NCI-H146 (cell line): ENCODE measurements at regions not wholly inside any gene's neighbourhood (a gene's known extent, or its start where the extent isn't known, plus 50 kb on each side); places are given as distances from the start of the nearest gene placed in this dataset.
A peak's percentile ranks its signal among the peaks of the same experiment; 100 is the strongest.
"Not testable (repeated sequence)": the region's sequence is repeated elsewhere in the genome, so short reads cannot be mapped to it uniquely, and the experiment has no call there.

ENCODE experiments used
- DNase-seq: peaks from one replicate; lab custom pipeline; 2025; lab: John Stamatoyannopoulos, UW

DNA sequence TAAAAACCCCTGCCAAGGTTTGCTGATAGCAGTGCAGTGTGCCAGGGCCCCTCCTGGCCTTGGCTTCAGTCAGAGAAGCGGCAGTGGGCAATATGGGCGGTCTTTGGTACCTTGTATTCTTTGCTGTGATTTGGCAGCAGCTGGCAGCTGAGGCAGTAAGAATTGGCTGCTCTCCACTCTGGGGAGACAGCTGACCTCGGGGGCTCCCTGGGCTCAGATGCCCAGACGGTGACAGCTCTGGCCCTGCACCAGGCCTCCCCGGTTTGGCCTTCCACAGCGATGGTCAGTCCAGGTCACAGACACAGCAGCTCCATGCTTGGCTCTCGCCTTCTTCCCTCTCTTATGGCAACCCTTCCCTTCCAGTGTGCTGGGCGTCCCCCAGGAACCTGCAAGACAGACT is 330.9 kb downstream of the BCOR start:
- no peak for DNase-seq

DNA sequence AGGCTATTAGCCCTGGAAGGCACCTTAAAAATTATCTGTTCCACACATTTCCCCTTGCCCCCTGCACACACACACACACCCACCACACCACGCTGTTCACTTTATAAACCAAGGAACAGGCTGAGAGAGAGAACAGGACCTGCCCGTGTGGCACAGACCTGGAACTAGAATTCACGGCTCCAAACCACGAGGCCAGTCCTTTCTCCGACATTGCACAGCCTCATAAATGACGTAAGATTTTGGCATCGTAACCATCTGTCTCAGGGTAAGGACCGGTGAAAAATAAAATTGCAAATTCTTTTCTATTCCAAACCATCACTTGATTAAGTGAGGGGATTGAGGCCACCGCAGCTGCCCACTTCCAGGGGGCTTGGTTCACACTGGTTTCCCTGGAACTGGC is 330.3 kb downstream of the BCOR start:
- no peak for DNase-seq

DNA sequence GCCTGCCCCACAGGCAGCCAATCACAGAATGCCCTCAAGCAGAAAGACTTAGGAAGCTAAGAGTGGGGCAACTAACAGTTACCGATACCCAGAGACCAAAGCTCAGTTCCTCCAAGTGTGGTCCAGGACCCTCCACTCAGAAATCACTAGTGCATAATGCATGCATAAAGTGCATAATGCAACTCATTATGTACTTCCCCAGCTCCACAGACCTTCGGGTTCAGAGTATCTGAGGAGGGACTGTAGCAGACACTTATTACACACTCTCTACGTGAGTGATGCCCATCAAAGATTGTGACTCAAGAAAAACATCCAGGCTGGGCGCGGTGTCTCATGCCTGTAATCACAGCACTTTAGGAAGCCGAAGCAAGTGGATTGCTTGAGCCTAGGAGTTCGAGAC is 328.0 kb downstream of the BCOR start:
- DNase-seq = no peak

DNA sequence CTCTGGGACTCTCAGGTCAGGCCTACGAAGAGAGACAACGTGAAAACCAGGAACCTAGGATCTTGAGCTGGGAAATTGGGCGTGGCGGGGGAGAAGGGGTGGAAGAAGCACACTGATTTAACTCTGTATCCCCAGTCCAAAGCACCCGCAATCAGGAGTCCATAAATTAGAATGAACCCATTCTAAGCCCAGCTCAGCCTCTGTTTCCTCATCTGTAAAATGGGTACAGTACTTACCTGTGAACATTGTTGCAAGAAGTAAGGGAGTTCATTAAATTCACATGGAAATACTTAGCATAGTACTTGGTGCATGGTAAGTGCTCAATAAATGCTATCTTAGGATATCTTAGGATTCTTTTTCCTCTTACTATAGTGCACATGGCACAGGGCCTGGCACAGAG is 326.7 kb downstream of the BCOR start:
- DNase-seq = no peak

DNA sequence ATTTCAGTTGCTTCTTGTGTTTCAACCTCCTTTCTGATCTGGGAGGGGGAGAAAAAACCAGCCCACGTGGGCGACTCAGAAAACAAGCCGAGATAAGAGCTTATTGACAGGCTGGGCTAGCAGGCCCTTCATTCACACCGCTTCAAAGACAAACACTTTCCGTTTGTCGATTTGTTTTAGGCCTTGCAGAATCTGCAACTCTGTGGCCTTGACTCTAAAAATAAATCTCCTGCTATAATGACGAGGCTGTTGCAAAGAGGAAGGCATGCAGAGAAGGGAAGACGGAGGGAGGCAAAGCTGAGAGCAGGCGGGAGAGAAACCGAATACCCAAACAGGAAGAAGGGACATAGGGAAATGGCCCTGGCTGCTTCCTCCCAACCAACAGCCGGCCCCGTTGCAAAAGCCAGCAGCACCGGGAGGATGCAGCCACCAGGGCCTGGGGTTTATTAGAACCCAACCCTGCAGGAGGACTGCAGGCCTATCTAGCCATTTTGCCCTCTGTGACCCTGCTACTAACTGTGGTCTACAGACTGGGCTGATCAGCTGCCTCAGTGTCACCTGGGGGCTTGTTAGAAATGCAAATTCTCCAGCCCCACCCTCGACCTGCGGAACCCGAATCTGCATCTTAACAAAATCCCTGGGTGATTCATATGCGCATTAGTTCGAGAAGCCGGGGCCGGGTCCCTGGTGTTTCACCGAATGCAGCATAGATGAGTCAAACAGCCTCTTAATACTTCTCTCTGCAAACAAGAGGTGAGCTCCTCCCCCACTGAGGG is 325.5 kb downstream of the BCOR start:
- peak; percentile 59 for DNase-seq

DNA sequence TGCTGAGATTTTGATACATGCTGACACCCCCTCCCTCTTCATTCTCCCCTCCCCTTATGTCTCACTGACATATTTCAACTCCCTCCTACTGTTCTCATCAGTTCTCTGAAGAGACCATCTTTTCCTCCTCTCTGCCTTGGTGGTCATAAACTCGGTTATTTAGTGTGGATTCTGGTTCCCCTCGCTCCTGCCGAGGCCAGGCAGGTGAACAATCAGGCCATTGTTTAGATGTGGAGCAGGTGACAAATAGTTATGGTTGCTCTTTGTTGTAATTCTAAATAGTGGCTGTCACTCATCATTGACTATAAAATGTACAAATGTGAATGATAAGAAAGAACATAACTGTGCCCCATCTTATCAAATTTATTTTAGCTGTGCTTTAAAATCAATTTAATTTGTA is 324.6 kb downstream of the BCOR start:
- peak; percentile 59 for DNase-seq

DNA sequence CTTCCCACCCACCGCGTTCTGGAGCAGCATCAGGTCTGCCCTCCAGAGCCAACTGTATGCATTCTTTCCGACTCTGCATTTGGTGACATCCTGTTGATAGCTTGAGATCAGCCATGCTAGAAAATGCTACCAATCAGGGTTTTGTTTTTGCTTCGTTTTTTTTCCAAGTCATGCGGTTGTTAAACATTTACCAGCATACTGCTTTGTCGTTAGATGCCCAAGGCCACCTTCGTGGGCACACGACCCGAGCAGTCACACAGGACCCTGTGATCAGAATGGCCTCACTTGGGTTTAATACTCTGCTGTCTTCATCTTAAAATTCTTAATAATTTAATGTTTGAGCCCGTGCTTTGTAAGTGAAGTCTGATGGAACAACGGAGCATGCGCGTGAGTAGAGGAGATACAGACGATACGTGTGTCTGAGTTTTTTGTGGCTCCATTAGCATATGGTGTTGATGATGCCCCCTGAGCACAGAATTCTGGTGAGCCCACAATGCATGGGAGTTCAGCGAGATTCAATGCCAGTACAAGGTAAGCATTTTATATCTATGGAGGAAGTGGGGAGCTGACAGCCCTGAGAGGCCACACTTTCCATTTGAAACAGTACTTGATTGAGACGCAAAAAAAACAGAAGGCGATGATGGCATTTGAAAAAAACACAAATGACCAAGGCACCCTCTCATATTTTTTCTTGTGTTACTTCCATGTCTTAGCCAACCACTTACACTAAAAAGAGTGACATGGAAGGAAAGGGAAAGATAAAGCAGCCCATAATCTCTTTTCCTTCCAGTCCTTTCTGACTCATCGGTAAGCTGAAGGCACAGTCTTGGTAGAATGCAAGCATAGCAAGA is 323.6 kb downstream of the BCOR start:
- DNase-seq = no peak

- DNase-seq = no peak
Measured at GRCh38 chrX:39774774-39775328, 322.9 kb downstream of the BCOR start.

DNA sequence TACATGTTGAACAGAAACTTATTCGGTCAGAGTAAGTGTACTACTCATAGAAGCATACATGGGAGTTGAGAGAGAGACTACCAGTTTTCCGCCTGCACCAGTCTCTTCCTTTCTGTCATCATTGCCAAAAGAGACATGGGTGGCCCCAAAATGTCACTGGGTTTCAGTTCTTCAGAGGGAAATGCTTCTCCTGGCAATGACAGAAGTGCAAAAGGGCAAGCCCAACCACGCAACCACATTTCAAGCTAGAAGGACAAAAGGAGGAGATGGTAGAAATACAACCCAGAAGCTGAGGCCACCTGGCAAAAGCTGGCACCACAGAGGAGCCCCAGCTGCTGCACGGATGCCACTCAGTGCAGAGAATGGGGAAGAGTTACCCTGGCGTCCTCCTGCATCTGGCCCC is 320.1 kb downstream of the BCOR start:
- no peak for DNase-seq

GRCh38 chrX:39779952-39780783 is 317.6 kb downstream of the BCOR start:
- no peak for DNase-seq

DNA sequence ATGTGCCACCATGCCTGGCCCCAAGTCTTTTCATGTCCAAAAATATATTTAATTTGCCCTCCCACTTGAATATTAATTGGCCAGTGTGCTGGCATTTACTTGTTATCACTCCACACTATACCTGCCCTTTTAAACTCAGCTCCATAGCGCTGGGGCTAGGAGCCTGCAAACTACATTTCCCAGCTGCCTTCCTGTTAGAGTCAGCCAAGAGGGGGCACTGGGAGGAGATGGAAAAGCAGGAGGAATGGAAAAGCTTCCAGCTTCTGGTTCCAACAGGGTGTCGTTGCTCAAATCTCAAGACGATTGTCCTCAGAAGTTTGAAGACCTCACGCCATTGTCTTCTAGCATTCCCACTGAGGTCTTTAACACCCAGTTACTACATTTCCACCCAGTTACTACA is 315.5 kb downstream of the BCOR start:
- DNase-seq = no peak

DNA sequence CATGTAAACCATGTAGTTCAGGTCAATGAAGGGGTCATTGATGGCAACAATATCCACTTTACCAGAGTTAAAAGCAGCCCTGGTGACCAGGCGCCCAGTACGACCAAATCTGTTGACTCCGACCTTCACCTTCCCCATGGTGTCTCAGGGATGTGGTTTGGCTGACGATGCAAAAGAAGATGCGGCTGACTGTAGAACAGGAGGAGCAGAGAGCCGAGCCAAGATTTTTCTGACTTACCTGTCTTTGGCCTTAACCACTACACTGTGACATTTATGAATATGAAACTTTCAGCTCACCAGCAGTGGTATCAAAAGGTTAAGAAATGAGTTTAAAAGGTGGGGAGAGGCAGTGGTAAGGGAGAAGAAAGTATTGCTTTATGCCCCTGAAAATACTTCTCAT is 309.8 kb downstream of the BCOR start:
- no peak for DNase-seq

DNA sequence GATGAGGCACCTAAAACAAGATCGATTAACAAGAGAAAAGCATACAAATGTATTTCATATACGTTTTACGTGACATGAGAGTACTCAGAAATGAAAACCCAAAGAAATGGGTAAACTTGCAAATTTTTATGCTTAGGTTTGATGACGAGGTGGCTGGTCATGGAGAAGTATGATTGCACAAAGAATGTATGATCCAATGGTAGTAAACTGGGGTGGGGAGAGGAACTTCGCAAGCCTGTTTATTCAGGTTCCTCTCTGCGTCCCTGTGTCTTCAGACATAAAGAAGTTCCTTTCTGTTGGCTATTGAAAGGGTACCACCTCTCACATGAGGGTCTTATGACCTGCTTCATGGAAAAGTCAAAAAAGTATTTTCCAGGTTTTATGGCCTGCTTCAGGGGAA is 309.2 kb downstream of the BCOR start:
- no peak for DNase-seq

DNA sequence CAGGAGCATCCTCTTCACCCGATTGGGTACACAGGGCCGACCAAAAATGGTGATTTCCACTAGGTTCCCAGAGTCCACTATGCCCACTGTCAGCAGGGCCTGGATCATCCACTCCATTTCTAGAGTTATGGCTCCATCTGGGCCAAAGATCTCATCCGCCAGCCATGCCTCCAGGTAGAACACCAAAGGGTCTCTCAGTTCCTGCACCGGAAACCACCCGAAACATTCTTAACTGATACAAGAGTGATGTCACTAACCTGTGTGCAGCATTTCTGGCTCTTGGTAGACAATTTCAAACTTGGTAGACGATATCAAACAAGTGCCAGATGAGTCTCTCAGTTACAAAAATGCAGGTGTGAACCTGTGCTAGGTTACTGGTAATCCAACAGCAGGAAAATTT is 306.1 kb downstream of the BCOR start:
- no peak for DNase-seq

DNA sequence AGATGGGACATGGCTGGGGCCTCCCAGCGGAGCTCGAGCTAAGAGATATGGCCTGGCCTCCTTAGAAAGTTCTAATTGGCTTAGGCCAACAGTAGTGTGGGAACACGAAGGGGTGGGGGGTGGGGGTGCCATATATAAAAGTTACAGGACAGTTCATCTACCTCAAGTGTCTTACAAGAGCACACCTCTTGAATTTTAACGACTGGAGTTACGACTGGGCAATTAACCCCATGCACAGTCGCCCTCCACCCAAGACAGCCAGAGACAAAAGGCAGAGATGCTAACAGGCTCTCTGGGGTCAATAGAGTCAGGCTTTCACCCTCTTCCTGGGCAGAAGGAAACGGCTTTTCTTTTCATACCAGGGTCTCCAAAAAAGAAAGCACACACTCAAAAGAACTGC is 302.2 kb downstream of the BCOR start:
- DNase-seq = no peak

DNA sequence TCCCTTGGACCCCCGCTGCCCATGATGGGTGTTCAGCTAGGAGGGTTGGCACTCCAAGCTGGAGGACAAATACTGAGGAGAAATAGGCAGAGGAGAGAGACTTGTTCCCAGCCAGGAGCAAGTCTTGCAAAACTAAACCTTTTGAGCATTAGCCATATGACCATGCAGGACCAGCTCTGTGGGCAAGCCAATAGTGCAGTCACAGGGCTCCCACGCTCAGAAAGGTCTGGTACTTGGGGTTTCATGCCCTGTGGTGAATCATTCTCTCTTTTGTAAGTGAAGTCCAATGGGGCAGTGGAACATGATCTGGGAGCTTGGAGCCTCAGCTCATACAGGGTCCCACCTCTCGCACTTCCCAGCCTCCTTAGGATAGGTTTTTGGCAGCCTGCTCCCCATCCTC is 300.9 kb downstream of the BCOR start:
- DNase-seq = no peak

GRCh38 chrX:39798488-39798887 is 299.3 kb downstream of the BCOR start:
- not testable (repeated sequence) for DNase-seq

DNA sequence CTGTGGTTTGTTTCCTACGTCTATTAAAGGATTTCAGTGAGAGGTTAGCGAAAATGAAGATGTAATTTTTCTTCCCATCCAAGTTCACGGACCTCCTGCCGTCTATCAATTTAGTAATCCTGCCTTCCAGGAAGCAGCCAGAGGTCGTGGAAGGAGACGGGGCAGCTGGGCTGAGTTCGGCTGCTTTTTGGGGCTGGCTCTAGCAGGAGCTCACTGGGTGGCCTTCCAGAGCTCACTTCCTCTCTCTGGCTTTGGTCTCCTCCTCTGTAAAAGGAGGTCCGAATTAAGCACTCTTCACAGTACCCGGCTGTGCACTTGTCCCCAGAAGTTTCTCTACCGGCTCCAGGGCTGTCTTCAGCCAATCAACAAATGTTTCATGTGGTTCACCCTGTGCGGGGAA is 295.4 kb downstream of the BCOR start:
- DNase-seq = no peak

DNA sequence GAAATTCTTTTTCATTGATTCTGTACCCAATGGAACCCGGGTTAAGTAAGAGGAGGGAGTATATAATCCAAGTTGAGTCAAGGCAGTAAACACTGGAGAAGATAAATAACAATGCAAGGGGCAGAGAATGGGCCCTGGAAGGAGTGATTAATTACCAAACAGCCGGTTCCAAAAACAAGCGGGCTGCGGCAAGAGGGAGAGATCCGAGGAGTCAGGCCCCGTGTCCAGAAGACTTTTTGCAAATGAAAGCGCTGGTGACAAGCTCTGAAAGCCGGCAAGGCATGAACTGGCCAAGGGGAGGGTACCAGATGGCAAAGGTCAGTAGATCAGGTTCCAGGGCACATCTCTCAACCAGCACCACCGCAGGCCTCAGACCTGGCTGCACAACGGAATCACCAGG is 294.9 kb downstream of the BCOR start:
- no peak for DNase-seq

DNA sequence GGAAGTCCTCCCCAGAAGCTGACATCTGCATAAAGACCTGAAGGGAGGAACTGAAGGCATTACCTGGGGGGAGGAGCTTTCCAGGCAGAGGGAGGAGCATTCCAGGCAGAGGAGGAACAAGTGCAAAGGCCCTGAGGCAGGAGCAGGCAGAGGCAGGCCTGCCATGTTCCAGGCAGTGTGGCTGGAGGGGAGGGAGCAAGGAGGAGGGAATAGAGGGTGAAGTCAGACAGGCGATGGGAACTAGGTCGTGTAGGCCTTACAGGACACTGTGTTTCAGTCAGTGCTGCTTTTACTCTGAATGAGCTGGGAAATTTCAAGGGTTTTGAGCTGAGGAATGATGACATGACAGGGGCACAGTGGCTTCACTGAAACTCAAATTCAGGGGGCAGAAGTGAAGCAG is 292.7 kb downstream of the BCOR start:
- no peak for DNase-seq

DNA sequence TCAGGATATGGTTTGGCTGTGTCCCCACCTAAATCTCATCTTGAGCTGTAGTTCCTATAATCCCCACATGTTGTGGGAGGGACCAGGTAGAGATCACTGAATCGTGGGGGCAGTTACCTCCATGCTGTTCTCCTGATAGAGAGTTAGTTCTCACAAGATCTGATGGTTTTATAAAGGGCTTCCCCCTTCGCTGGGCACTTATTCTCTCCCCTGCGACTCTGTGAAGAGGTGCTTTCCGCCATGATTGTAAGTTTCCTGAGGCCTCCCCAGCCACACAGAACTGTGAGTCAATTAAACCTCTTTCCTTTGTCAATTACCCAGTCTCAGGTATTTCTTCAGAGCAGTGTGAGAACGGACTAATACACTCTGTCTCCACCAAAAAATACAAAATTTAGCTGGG is 291.9 kb downstream of the BCOR start:
- no peak for DNase-seq

DNA sequence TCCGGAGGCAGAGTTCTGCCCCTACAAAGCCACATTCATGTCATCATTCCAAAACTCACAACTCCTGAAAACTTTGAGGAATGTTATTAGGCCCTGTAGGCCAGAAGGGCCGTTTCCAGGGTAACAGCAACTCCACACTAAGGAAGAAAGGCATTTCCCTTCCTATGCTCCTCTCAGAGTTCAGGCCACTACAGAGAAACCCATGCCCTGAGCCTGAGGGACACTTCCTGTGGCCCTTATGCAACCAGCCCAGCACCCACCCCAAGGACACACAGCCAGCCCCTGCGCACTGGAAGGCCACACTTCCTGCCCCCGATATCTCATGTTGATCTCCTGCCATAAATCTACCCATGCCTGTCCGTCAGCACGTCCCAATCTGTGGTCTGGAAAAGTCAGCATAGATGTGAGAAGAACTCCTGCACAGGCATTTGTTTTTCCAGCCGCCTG is 289.3 kb downstream of the BCOR start:
- no peak for DNase-seq
